WTC11 (cell line): ENCODE measurements at regions not wholly inside any gene's neighbourhood (a gene's known extent, or its start where the extent isn't known, plus 50 kb on each side); places are given as distances from the start of the nearest gene placed in this dataset.

ENCODE experiments used
- ATAC-seq: fragments of 200-7000 bp; cut with Tn5 transposase; 2 replicates; pipeline ENCODE4 v1.10.0; 2021; ENCODE audit warnings: mild to moderate bottlenecking, moderate library complexity
- CTCF ChIA-PET: fragments of 300-600 bp; sonication (Branson Sonifier 250); formaldehyde crosslinking; loops from one replicate; lab custom pipeline; 2021; ENCODE audit warnings: antibody characterized with exemption; lab: Charles Lee
- POLR2A ChIA-PET: fragments of 350-600 bp; sonication (Branson Sonifier 250); formaldehyde crosslinking; loops from one replicate; lab custom pipeline; 2021; ENCODE audit warnings: antibody characterized with exemption; lab: Charles Lee
- DNase-seq: peaks from one replicate; pipeline ENCODE4 v3.0.0; 2021; ENCODE audit warnings: low spot score
- H3K27ac Mint-ChIP-seq: 2 replicates; pipeline ENCODE4 v1.8.0; 2021; ENCODE audit warnings: mixed read lengths
- H3K27me3 Mint-ChIP-seq: 2 replicates; pipeline ENCODE4 v1.8.0; 2021; ENCODE audit warnings: low read depth, mild to moderate bottlenecking, moderate library complexity, mixed read lengths
- H3K36me3 Mint-ChIP-seq: 2 replicates; pipeline ENCODE4 v1.8.0; 2021; ENCODE audit warnings: mixed read lengths
- H3K4me1 Mint-ChIP-seq: 2 replicates; pipeline ENCODE4 v1.8.0; 2022; ENCODE audit warnings: mixed read lengths
- H3K4me3 Mint-ChIP-seq: 2 replicates; pipeline ENCODE4 v1.8.0; 2021; ENCODE audit warnings: mild to moderate bottlenecking, moderate library complexity, mixed read lengths
- H3K9me3 Mint-ChIP-seq: 2 replicates; pipeline ENCODE4 v1.8.0; 2021; ENCODE audit warnings: mixed read lengths
- CDX4 ChIP-seq: fragments of 250-450 bp; sonication (Bioruptor Pico); IDR thresholded peaks from 2 replicates; pipeline ENCODE4 v1.9.0; 2021; ENCODE audit warnings: moderate library complexity, mild to moderate bottlenecking, inconsistent platforms, borderline replicate concordance
- CREB1 ChIP-seq: sonication (generic); formaldehyde crosslinking; IDR thresholded peaks from 2 replicates; pipeline ENCODE4 v1.8.0; 2023; ENCODE audit warnings: mild to moderate bottlenecking, missing genetic modification reagents
- ERG ChIP-seq: fragments of 250-450 bp; sonication (Bioruptor Pico); IDR thresholded peaks from 2 replicates; pipeline ENCODE4 v1.8.0; 2021; ENCODE audit warnings: mild to moderate bottlenecking
- FOXK1 ChIP-seq: sonication (generic); formaldehyde crosslinking; IDR thresholded peaks from 2 replicates; pipeline ENCODE4 v1.8.0; 2022; ENCODE audit warnings: mild to moderate bottlenecking, moderate library complexity, missing genetic modification reagents
- FOXP4 ChIP-seq: sonication (generic); formaldehyde crosslinking; IDR thresholded peaks from 2 replicates; pipeline ENCODE4 v1.8.0; 2022; ENCODE audit warnings: mild to moderate bottlenecking, missing genetic modification reagents
- GABPB1 ChIP-seq: sonication (generic); formaldehyde crosslinking; IDR thresholded peaks from 2 replicates; pipeline ENCODE4 v1.8.1; 2023; ENCODE audit warnings: mild to moderate bottlenecking, missing genetic modification reagents
- HMGXB4 ChIP-seq: sonication (generic); formaldehyde crosslinking; IDR thresholded peaks from 2 replicates; pipeline ENCODE4 v1.8.1; 2023; ENCODE audit warnings: mild to moderate bottlenecking, moderate library complexity, missing genetic modification reagents
- IRF2 ChIP-seq: sonication (generic); formaldehyde crosslinking; IDR thresholded peaks from 2 replicates; pipeline ENCODE4 v1.8.0; 2022; ENCODE audit warnings: low read depth, missing genetic modification reagents, borderline replicate concordance
- NFATC4 ChIP-seq: fragments of 250-450 bp; sonication (Bioruptor Pico); IDR thresholded peaks from 2 replicates; pipeline ENCODE4 v1.9.0; 2021; ENCODE audit warnings: mild to moderate bottlenecking
- NR1H2 ChIP-seq: sonication (generic); formaldehyde crosslinking; IDR thresholded peaks from 2 replicates; pipeline ENCODE4 v1.9.0; 2021; ENCODE audit warnings: mild to moderate bottlenecking, moderate library complexity, missing genetic modification reagents
- SP1 ChIP-seq: sonication (generic); formaldehyde crosslinking; conservative IDR thresholded peaks from 2 replicates; pipeline ENCODE4 v1.8.1; 2022; ENCODE audit warnings: missing genetic modification reagents
- TP53 ChIP-seq: sonication (generic); formaldehyde crosslinking; IDR thresholded peaks from 2 replicates; pipeline ENCODE4 v1.8.1; 2023; ENCODE audit warnings: mild to moderate bottlenecking, missing genetic modification reagents
- USF2 ChIP-seq: sonication (generic); formaldehyde crosslinking; IDR thresholded peaks from 2 replicates; pipeline ENCODE4 v1.8.1; 2023; ENCODE audit warnings: mild to moderate bottlenecking, missing genetic modification reagents, moderate library complexity
- ZNF121 ChIP-seq: sonication (generic); formaldehyde crosslinking; IDR thresholded peaks from 2 replicates; pipeline ENCODE4 v1.8.0; 2023; ENCODE audit warnings: missing genetic modification reagents
- ZNF138 ChIP-seq: sonication (generic); formaldehyde crosslinking; conservative IDR thresholded peaks from 2 replicates; pipeline ENCODE4 v1.8.1; 2022; ENCODE audit warnings: mild to moderate bottlenecking, moderate library complexity, missing genetic modification reagents
- ZNF219 ChIP-seq: sonication (generic); formaldehyde crosslinking; IDR thresholded peaks from 2 replicates; pipeline ENCODE4 v1.8.0; 2023; ENCODE audit warnings: missing genetic modification reagents, mild to moderate bottlenecking, borderline replicate concordance
- ZNF232 ChIP-seq: sonication (generic); formaldehyde crosslinking; IDR thresholded peaks from 2 replicates; pipeline ENCODE4 v1.8.0; 2022; ENCODE audit warnings: mild to moderate bottlenecking, missing genetic modification reagents
- ZNF263 ChIP-seq: sonication (generic); formaldehyde crosslinking; IDR thresholded peaks from 2 replicates; pipeline ENCODE4 v1.8.1; 2022; ENCODE audit warnings: low read depth, mild to moderate bottlenecking, moderate library complexity, missing genetic modification reagents
- ZNF317 ChIP-seq: sonication (generic); formaldehyde crosslinking; IDR thresholded peaks from 2 replicates; pipeline ENCODE4 v1.8.1; 2023; ENCODE audit warnings: low read depth, mild to moderate bottlenecking, moderate library complexity, missing genetic modification reagents, borderline replicate concordance
- TF ChIP-seq, protein P1 (sequence below): sonication (generic); formaldehyde crosslinking; IDR thresholded peaks from 2 replicates; pipeline ENCODE4 v1.8.1; 2022; ENCODE audit warnings: missing genetic modification reagents, borderline replicate concordance
- TF ChIP-seq, protein P2 (sequence below): sonication (generic); formaldehyde crosslinking; IDR thresholded peaks from 2 replicates; pipeline ENCODE4 v1.8.1; 2023; ENCODE audit warnings: mild to moderate bottlenecking, missing genetic modification reagents, moderate library complexity
- TF ChIP-seq, protein P3 (sequence below): fragments of 200-600 bp; IDR thresholded peaks from 2 replicates; pipeline ENCODE4 v1.8.0; 2022; ENCODE audit warnings: antibody characterized with exemption

- Mint-ChIP-seq H3K27ac (no peak overlapping the region), H3K27me3 (peaks cover 30% of the 10 kb centered on the region), H3K9me3 (peaks cover 70% of the 10 kb centered on the region), H3K4me1 (no peaks in the 10 kb centered on the region), H3K36me3 (peaks cover 49% of the 10 kb centered on the region), H3K4me3 (no peak overlapping the region)
- POLR2A ChIA-PET, result no interaction called here
- DNase-seq (no peak), ATAC-seq (no peak)
- TF ChIP-seq ZNF263 (CRISPR knock-in tag) (no peak), ZNF317 (CRISPR knock-in tag) (peak; percentile 95), CDX4 (no peak), TP53 (no peak), HMGXB4 (CRISPR knock-in tag) (no peak), GABPB1 (CRISPR knock-in tag) (no peak)
- TF ChIP-seq, protein P1, sequence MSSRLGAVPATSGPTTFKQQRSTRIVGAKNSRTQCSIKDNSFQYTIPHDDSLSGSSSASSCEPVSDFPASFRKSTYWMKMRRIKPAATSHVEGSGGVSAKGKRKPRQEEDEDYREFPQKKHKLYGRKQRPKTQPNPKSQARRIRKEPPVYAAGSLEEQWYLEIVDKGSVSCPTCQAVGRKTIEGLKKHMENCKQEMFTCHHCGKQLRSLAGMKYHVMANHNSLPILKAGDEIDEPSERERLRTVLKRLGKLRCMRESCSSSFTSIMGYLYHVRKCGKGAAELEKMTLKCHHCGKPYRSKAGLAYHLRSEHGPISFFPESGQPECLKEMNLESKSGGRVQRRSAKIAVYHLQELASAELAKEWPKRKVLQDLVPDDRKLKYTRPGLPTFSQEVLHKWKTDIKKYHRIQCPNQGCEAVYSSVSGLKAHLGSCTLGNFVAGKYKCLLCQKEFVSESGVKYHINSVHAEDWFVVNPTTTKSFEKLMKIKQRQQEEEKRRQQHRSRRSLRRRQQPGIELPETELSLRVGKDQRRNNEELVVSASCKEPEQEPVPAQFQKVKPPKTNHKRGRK (CRISPR knock-in tag), result no peak
- CTCF ChIA-PET, result no interaction called here
These were observed 105.7 kb downstream of the FOXL3 start for GRCh38 chr7:395643-396042.

DNA sequence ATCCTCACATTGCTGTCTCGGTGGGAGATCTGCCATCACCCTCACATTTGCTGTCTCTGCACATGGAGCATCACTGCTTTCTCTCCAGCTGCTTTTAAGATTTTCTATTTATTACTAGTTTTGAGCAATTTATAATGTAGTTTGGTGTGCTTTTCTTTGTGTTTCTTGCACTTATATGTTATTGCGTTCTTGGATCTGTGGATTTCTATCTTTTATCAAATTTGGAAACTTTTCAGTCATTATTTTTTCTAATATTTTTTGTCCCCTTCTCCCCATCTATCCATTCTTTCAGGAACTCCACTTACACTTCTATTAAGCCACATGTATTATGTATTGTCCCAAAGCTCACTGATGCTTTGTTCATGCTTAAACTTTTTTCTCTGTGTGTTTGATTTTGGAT is 108.9 kb downstream of the FOXL3 start:
- H3K4me1 Mint-ChIP-seq, result no peaks in the 10 kb centered on the region
- H3K9me3 Mint-ChIP-seq, result peaks cover 77% of the 10 kb centered on the region
- ATAC-seq (no peak), DNase-seq (no peak)
- peaks cover 47% of the 10 kb centered on the region for H3K36me3 Mint-ChIP-seq
- H3K4me3 Mint-ChIP-seq, result no peak overlapping the region
- ChIA-PET CTCF (no interaction called here), POLR2A (no interaction called here)
- H3K27ac Mint-ChIP-seq, result no peak overlapping the region
- peaks cover 31% of the 10 kb centered on the region for H3K27me3 Mint-ChIP-seq
- TF ChIP-seq CREB1 (CRISPR knock-in tag), result no peak
- TF ChIP-seq ZNF138 (CRISPR knock-in tag), result no peak
- no peak for TF ChIP-seq NR1H2 (CRISPR knock-in tag)
- TF ChIP-seq, protein P1 (CRISPR knock-in tag), result no peak
- no peak for TF ChIP-seq ERG (CRISPR knock-in tag)
- TF ChIP-seq USF2 (CRISPR knock-in tag), result no peak
- TF ChIP-seq, protein P2, sequence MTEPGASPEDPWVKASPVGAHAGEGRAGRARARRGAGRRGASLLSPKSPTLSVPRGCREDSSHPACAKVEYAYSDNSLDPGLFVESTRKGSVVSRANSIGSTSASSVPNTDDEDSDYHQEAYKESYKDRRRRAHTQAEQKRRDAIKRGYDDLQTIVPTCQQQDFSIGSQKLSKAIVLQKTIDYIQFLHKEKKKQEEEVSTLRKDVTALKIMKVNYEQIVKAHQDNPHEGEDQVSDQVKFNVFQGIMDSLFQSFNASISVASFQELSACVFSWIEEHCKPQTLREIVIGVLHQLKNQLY (CRISPR knock-in tag), result no peak
- TF ChIP-seq ZNF121 (CRISPR knock-in tag), result no peak
- no peak for TF ChIP-seq NFATC4 (CRISPR knock-in tag)
- TF ChIP-seq, protein P3, sequence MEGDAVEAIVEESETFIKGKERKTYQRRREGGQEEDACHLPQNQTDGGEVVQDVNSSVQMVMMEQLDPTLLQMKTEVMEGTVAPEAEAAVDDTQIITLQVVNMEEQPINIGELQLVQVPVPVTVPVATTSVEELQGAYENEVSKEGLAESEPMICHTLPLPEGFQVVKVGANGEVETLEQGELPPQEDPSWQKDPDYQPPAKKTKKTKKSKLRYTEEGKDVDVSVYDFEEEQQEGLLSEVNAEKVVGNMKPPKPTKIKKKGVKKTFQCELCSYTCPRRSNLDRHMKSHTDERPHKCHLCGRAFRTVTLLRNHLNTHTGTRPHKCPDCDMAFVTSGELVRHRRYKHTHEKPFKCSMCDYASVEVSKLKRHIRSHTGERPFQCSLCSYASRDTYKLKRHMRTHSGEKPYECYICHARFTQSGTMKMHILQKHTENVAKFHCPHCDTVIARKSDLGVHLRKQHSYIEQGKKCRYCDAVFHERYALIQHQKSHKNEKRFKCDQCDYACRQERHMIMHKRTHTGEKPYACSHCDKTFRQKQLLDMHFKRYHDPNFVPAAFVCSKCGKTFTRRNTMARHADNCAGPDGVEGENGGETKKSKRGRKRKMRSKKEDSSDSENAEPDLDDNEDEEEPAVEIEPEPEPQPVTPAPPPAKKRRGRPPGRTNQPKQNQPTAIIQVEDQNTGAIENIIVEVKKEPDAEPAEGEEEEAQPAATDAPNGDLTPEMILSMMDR, result no peak
- no peak for TF ChIP-seq ZNF232 (CRISPR knock-in tag)
- no peak for TF ChIP-seq SP1 (CRISPR knock-in tag)
- TF ChIP-seq FOXK1 (CRISPR knock-in tag), result no peak
- TF ChIP-seq FOXP4 (CRISPR knock-in tag), result no peak
- TF ChIP-seq ZNF219, result no peak
- no peak for TF ChIP-seq IRF2
